GM19240 (cell line): ENCODE measurements at regions not wholly inside any gene's neighbourhood (a gene's known extent, or its start where the extent isn't known, plus 50 kb on each side); places are given as distances from the start of the nearest gene placed in this dataset.
"Not testable (repeated sequence)": the region's sequence is repeated elsewhere in the genome, so short reads cannot be mapped to it uniquely, and the experiment has no call there.

Experiments used
- DNase-seq: peaks from one replicate; pipeline ENCODE4 v3.0.0; 2011; ENCODE audit warnings: low spot score; ENCODE audit not compliant: insufficient read length

DNA sequence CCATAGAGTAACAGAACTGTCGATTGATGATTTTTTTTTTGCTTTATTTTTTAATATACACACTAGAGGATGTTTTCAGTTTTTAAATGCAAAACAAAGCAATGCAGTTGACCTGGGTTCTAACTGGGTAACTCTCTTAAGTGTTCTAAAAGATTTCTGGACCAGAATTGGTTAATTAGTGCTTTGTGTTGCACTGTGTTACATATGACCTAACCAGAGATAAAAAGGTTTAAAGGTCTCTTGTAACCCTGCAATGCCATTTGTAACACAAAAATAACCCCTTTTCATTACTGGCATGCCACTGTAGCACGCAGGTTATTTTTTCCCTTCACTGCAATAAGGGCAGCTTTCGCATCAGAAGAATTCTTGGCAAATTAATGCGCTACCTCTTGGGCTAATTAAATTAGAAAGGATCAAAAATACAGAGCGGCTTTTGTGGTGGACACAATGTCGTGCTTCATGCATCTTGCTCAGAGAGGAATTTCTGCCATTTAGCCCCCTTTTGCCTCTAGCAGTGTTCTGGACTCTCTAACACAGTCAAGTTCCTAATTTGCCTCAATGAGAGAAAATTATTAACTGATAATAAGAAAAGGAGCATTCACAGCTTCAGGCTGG is 250.8 kb upstream of the ZEB2 start:
- no peak for DNase-seq

DNA sequence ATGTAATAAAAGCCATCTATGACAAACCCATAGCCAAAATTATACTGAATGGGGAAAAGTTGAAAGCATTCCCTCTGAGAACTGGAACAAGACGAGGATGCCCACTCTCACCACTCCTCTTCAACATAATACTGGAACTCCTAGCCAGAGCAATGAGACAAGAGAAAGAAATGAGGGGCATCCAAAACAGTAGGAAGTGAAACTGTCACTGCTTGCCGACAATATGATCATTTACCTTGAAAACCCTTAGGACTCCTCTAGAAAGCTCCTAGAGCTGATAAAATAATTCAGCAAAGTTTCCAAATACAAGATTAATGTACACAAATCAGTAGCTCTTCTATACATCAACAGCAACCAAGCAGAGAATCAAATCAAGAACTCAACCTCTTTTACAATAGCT is 241.0 kb upstream of the ZEB2 start:
- not testable (repeated sequence) for DNase-seq

DNA sequence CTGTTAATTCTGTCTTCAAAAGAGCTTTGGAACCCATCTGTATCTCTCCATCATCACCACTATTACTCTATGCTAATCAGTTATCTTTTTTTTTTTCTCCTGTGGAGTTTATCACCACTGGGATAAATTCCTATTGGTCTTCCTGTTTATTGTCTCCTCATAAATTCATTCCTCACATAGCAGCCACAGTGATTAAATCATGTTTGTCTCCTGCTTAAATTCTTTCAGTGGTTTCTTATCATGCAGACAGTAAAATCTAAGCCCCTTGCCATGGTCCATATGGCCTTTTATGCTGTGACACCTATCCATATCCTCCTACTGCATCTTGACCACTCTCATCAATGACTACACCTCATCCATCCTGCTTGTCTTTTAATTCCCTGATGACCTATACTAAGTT is 239.8 kb upstream of the ZEB2 start:
- DNase-seq: no peak

DNA sequence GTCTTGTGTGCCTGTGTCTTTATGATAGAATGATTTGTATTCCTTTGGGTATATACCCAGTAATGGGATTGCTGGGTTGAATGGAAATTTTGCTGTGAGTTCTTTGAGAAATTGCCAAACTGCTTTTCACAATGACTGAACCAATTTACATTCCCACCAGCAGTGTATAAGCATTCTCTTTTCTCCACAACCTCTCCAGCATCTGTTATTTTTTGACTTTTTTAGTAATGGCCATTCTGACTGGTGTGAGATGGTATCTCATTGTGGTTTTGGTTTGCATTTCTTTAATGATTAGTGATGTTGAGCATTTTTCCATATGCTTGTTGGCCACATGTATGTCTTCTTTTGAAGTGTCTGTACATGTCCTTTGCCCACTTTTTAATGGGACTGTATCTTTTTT is 238.3 kb upstream of the ZEB2 start:
- DNase-seq: not testable (repeated sequence)

DNA sequence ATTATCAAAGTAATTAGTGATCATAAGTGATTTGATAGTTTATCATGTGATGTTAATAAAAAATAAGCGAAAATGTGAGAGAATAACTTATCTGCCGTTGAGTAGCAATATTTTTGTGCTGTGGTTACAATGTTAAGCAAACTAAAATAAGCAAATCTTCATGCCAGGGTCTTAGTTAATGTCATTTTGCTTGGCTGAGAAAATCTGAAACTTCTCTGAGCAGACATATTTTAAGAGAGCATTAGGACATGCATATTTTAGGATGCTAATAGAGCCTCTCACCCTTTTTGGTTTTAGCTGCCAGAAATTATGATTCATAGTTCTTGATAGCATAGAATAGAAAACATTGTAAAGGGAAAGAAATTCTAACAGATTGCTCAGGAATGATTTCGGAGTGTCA is 233.5 kb upstream of the ZEB2 start:
- DNase-seq: no peak

DNA sequence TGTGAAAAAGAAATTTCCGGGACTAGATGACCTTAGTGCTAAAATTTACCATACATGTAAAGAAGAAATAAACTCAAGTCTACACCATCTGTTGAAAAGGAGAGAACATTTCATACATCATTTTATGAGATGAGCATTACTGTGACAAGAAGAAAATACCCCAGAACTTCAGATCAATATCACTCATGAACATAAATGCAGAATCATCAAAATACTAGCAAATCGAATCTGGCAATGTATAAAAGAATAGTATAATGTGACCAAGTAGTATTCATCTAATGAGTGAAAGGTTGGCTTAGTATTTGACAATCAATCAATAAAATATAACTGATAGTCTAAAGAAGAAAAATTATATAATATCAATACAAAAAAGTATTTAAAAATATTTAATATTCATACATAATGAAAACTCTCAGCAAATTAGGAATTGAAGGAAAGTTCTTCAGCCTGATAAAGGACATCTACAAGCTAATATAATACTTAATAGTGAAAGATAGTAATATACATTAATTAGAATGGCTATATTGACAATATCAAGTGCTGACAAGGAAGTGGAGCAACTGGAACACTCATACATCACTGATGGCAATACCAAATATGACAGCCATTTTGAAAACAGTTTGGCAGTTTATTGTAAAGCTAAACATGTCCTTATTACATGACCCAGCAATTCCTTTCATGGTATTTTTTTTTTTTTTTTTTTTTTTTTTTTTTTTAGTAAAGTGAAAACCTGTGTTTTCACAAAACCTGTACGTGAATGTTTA is 231.4 kb upstream of the ZEB2 start:
- no peak for DNase-seq

DNA sequence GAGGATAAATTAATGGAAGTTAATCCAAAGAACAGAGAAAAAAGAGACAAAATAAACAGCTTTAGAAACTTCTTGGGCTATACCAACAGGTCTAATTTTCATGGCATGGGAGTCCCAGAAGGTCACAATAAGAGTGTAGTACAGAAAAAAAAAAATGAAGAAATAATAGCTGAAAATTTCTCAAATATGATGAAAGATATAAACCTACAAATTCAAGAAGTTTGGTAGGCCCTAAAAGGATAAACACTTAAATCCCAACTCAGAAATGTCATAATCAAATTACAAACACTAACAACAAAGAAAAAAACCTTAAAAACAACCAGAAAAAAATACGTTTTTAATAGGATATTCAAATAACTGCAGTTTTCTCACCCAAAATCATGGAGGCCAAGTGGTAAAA is 229.3 kb upstream of the ZEB2 start:
- no peak for DNase-seq

DNA sequence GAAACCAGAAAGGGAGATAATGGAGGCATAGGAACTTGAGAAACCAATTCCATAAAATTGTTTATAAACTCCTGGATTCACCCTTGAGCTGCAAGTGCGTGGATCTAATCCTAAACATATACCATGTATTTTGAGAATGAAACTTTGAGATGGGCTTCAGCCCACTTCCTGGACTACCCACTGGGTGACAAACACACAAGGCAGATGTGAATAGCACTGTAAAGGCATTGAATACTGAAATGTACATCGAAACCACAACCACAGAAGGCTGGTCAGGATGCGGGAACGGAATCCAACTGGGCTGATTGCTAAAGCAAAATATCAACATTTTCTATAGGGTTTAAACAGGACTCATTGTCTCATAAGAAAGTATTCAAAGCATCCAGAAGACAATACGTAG is 228.5 kb upstream of the ZEB2 start:
- no peak for DNase-seq

DNA sequence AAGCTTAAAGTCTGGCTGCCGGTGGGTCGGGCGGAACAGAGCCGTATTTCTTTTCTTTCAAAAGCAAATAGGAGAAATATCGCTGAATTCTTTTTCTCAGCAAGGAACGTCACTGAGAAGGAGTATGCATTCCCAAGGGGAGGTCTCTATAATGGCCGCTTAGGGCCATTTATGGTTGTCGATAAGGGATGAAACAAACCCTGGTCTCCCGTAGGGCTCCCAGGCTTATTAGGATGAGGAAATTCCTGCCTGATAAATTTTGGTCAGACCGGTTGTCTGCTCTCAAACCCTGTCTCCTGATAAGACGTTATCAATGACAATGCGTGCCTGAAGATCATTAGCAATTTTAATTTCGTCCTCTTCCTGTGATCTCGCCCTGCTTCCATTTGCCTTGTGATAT is 227.7 kb upstream of the ZEB2 start:
- DNase-seq: no peak

DNA sequence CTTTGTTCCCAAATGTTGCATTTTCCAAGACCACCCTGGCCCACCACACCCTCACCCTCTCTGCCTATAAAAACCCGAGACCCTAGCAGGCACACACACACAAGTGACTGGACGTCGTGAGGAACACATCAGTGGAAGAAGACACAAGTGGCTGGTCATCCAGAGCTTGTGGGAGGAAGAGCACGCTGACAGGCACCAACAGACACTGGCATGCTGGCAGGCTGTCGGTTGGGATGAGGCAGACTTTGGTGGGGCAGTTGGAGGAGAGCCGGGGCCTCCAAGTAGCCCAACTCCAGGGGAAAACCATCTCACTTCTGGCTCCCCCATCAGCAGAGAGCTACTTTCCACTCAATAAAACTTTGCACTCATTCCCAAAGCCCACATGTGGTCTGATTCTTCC is 225.5 kb upstream of the ZEB2 start:
- no peak for DNase-seq

DNA sequence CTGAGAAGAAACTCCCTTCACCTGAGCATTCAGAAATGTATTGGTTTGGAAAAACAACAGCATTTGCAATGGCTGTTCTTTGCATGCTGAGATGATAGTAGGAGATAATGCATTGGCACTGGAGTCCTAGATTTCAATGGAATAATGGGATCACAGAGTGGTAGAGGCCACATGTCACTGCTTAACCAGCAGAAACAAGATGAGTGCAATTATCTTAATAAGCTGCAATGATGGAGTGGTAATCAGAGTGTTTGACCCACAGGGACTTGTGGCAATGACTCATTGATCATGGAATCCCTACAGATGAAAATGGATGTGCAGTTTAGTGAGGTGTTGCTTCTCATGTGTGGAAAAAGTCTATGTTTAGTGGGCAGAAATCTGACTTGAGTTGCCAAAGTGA is 218.8 kb upstream of the ZEB2 start:
- no peak for DNase-seq

DNA sequence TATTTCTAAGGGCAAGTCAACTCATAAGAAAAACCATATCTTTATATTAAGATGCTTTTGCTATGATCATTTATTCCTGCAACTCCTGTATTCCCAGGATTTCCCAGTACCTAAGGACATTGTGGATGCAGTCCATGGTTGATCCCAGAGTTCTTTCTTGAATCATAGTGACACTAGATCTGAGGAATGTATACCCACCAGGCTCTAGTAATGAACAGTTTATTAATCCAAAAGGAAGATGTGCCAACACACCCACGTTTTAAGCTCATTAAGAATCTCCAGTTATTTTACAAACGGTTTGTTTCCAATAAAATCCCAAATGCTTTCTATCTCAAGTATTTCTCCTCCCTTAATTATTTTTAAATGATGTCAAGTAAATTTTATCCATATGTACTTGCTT is 210.8 kb upstream of the ZEB2 start:
- no peak for DNase-seq

DNA sequence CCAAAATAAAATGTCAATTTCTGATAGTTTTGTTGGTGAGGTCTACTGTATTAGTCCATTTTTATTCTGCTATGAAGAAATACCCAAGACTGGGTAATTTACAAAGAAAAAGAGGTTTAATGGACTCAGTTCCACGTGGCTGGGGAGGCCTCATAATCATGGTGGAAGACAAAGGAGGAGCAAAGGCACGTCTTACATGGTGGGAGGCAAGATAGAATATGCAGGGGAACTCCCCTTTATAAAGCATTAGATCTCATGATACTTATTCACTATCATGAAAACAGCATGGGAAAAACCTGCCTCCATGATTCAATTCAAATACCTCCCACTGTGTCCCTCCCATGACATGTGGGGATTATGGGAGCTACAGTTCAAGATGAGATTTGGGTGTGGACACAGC is 204.5 kb upstream of the ZEB2 start:
- not testable (repeated sequence) for DNase-seq

DNA sequence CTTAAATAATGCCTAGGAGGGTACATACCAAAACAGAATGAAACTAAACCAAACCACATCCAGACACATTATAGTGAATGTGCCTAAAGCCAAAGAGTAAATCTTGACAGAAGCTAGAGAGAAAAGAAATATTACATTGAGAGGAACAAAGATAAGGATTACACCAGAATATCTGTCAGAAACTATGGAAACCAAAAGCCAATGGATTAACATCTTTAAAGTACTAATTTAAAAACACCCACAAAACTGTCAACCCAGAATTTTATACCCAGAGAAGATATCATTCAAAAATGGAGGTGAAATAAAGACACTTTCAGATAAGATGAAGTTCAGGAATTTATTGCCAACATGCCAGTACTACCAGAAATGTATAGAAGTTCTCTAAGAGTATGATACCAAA is 198.5 kb upstream of the ZEB2 start:
- no peak for DNase-seq

DNA sequence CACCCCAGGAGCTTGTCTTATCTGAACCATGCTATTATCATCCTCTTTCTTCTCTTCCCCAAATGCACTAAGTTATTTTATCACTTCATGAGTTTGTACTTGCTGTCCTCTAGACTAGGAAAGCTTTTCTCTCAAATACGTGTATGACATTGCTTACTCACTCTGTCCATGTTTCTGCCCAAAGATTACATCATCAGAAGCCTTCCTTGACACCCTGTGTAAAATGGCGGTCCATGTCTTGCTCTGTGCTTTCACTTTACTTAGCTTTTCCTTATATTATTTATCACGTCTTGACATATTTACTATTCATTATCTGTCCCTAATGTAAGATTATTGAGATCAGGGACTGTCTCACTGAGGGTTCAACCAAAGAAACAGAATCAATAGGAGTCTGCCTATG is 196.1 kb upstream of the ZEB2 start:
- no peak for DNase-seq

DNA sequence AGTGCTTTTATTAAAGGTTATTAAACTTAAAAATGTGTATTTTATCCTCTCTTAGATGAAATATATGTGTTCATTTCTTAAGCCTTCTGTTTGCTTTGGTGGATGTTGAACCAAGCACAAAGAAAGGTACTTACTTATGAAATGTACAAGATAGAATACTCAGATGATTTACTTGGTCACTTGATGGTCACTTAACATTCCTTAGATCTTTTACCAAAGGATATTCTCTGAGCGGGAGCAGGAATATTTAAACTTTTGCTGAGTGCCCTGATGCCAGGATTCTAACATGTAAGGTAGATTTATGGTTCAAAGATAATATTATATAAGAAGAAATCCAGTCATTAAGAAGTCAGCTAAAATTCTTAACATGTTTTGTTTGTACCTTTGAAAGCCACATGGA is 193.5 kb upstream of the ZEB2 start:
- no peak for DNase-seq

DNA sequence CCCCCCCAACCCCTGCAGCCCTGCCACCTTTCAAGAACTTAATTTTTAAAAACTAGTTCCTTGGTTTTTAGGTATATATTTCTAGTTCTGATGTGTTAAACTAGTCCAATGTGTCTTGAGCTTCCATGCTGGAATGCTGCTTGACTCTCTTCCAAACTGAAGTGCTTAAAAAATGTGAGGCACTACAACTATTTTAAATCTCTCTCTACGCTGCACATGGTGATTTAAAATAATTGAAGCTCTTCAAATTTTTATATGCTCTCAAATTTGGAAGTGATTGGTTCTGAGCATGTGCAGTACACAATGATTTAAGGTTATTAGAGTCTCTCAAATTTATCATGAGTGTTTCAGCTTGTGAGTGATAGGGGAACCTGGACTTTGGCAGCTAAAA is 192.6 kb upstream of the ZEB2 start:
- DNase-seq: no peak

DNA sequence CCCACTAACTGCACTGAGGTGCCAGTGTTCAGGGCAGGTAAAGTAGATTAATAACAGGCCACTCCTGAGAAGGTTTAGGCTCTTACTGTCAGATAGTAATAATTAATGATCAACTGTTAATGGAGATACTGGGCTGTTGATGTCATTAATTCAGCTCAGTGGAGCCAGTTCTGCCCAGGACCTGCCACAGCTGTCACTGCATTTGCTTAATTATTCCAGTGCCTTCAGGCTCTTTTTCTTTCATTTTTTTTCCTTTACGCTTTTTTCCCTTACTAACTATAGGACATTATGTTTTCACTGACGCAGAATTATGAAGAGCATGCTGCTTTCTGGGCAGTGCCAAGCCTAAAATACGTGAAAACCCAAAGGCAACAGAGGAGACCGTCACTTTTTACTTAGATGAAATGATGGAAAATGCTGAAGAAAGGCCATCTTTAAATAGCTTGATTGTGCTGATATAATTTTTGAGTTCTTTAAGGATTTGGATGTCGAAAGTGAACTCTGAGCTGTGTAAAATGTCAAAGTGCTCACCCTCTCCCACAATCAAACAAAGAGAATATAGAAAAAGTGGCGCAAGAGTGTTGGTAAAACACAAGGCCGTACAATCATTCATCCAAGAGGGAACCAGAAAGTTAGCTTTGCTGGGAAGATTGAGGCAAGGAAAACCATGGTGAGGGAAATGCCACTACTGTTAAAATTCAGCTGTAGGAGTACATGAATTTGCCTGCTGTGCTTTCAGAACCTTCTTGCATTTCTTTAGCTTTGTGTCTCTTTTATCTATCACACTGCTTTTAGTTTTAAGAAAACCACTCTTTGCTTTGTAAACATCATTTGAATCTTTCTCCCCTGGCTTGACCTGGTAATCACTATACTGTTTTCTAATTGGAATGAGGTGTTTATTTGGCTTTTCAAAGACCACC is 192.0 kb upstream of the ZEB2 start:
- no peak for DNase-seq

DNA sequence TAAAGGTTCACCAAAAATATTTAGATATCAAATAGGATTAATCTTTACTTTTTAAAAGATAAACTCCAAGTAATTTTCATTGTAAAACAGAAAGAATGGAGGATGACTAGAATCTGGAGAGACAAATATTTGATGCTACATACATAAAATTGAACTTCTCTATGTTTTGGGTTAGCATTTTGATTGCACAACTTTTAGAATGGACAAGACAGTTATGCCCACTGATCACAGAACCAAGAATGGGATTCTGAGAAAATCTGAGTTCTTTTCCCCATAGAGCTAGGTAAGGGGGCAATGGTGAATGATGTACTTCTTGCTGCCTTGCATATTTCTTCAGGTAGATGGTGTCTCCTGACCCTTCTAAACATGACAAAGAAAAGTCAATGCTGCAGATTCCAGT is 191.2 kb upstream of the ZEB2 start:
- DNase-seq: no peak

DNA sequence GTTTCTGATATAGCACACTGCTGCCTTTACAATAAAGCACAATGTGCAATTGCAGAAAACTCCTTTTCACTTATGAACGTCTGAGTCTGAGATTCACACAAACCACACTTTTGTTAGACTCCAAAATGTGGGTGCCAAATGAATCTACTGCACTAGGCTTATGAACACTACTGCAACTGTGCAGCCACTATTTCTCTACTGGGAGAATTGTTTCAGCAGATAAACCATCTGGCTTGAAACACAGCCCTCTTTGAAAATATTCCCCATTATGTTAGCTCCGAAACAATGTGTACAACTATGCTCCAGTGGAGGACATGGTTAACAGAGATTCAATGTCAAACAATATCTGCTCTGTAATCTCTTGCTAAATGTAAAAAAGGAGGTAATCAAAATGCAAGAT is 188.7 kb upstream of the ZEB2 start:
- no peak for DNase-seq

DNA sequence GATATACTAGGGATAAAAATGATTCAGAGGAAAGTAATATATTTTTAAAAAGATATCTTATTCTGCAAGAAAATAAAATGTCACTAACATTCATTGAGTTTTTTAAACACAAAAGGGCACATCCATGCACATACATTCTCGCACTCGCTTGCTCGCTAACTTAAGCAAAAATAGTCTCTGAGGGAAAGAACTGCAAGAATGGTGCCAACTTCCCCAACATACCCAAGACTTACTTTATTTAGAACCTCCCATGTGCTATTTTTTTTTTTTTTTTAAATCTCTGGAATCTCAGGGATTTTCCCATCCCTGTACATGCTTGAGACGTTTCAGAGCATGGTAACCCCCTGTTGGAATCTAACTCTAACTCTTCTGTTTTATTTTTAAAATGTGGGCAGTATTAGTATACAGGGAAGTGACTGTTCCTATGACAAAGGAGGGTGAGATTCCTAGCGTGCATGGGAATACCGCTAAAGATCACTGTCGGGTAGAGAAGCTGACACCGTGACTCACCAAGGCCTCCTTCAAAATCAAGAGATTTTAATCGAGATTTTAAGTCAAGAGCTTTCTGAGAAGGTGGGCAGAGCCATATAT is 187.9 kb upstream of the ZEB2 start:
- no peak for DNase-seq

DNA sequence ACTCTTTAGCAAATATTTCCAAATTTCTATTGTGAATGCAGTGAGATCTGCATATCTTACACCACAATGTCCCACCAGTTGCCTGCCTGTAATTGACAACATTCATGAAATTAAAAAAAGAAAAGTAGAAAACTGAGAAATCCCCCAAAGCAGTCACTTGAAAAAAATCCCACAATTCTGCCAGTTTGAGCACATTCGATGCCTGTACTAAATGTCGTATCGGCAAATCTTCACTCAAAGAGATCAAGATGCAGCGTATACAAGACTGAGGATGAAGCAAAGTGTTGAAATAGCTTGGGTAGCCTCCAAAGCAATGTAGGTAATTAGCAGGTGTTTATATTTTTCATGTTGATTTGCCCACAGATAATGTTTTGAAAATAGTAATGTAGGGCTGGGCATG is 186.7 kb upstream of the ZEB2 start:
- no peak for DNase-seq
